ENCODE measurements at regions not wholly inside any gene's neighbourhood (a gene's known extent, or its start where the extent isn't known, plus 50 kb on each side); places are given as distances from the start of the nearest gene placed in this dataset.
"Not testable (repeated sequence)": the region's sequence is repeated elsewhere in the genome, so short reads cannot be mapped to it uniquely, and the experiment has no call there.

GRCh38 chr17:5898406-5898805 is 171.8 kb upstream of the WSCD1 start:
- no peak for DNase-seq (ENCODE audit: low spot score)

- no peak for DNase-seq (ENCODE audit: low spot score)
These were observed 170.5 kb upstream of the WSCD1 start for GRCh38 chr17:5899496-5900195.

- no peak for DNase-seq (ENCODE audit: low spot score)
These were observed 168.4 kb upstream of the WSCD1 start for GRCh38 chr17:5901731-5902130.

GRCh38 chr17:5902181-5903140 is 167.7 kb upstream of the WSCD1 start:
- no peak for DNase-seq (ENCODE audit: low spot score)

GRCh38 chr17:5911919-5912318 is 158.3 kb upstream of the WSCD1 start:
- no peak for DNase-seq (ENCODE audit: low spot score)

GRCh38 chr17:5913032-5913531 is 157.1 kb upstream of the WSCD1 start:
- no peak for DNase-seq (ENCODE audit: low spot score)

- no peak for DNase-seq (ENCODE audit: low spot score)
These were observed 156.5 kb upstream of the WSCD1 start for GRCh38 chr17:5913641-5914040.

- DNase-seq (ENCODE audit: low spot score): no peak
These were observed 154.8 kb upstream of the WSCD1 start for GRCh38 chr17:5915337-5915736.

GRCh38 chr17:5919089-5919488 is 151.1 kb upstream of the WSCD1 start:
- no peak for DNase-seq (ENCODE audit: low spot score)

GRCh38 chr17:5921512-5922282 is 148.5 kb upstream of the WSCD1 start:
- DNase-seq (ENCODE audit: low spot score): no peak

GRCh38 chr17:5922476-5922875 is 147.7 kb upstream of the WSCD1 start:
- DNase-seq (ENCODE audit: low spot score): no peak

GRCh38 chr17:5929721-5930120 is 140.5 kb upstream of the WSCD1 start:
- DNase-seq (ENCODE audit: low spot score): no peak

- DNase-seq (ENCODE audit: low spot score): not testable (repeated sequence)
These were observed 139.6 kb upstream of the WSCD1 start for GRCh38 chr17:5930555-5930954.

- no peak for DNase-seq (ENCODE audit: low spot score)
These were observed 138.6 kb upstream of the WSCD1 start for GRCh38 chr17:5931616-5932015.

GRCh38 chr17:5933430-5933829 is 136.7 kb upstream of the WSCD1 start:
- no peak for DNase-seq (ENCODE audit: low spot score)

- DNase-seq (ENCODE audit: low spot score): no peak
These were observed 128.9 kb upstream of the WSCD1 start for GRCh38 chr17:5941258-5941657.

- DNase-seq (ENCODE audit: low spot score): no peak
These were observed 127.5 kb upstream of the WSCD1 start for GRCh38 chr17:5942687-5943086.

- DNase-seq (ENCODE audit: low spot score): no peak
These were observed 126.9 kb upstream of the WSCD1 start for GRCh38 chr17:5943232-5943631.

GRCh38 chr17:5943982-5944381 is 126.2 kb upstream of the WSCD1 start:
- no peak for DNase-seq (ENCODE audit: low spot score)

- DNase-seq (ENCODE audit: low spot score): no peak
These were observed 122.4 kb upstream of the WSCD1 start for GRCh38 chr17:5947701-5948180.

GRCh38 chr17:5948811-5949210 is 121.4 kb upstream of the WSCD1 start:
- DNase-seq (ENCODE audit: low spot score): no peak

- no peak for DNase-seq (ENCODE audit: low spot score)
These were observed 119.3 kb upstream of the WSCD1 start for GRCh38 chr17:5950878-5951277.

All from umbilical cord (tissue), 1 donor.